Endothelial cell of umbilical vein (primary cell): ENCODE measurements at regions not wholly inside any gene's neighbourhood (a gene's known extent, or its start where the extent isn't known, plus 50 kb on each side); places are given as distances from the start of the nearest gene placed in this dataset.

Experiments used
- BruUV-seq: library from RNA; stranded (reverse); fragments of 400-500 nt; replicated peaks from 2 replicates; lab custom pipeline; 2021; lab: Mats Ljungman, UMichigan
- CTCF ChIA-PET: fragments of 300-600, 350-600 bp; sonication (Branson Sonifier 250); formaldehyde crosslinking; loops from one replicate; lab custom pipeline; 2021; ENCODE audit warnings: antibody characterized with exemption, inconsistent platforms; lab: Charles Lee
- POLR2A ChIA-PET: fragments of 300-600, 350-600 bp; sonication (Branson Sonifier 250); formaldehyde crosslinking; loops from one replicate; lab custom pipeline; 2021; ENCODE audit warnings: antibody characterized with exemption, inconsistent platforms; lab: Charles Lee
- DNase-seq: peaks from one replicate; pipeline ENCODE4 v3.0.0-alpha.2; 2011; ENCODE audit warnings: low read depth, low spot score
- FAIRE-seq: peaks from 2 replicates; lab custom pipeline; 2011; peaks lifted over from hg19 to GRCh38; lab: Jason Lieb, UNC
- H2AFZ ChIP-seq: 2 replicates; pipeline ENCODE4 v1.6.0; 2012; ENCODE audit warnings: low read depth, low read length, control low read depth, inconsistent platforms
- H3K27ac ChIP-seq: 2 replicates; pipeline ENCODE4 v1.5.1; 2011; ENCODE audit warnings: low read depth, mild to moderate bottlenecking, control low read depth, low read length, moderate library complexity; ENCODE audit not compliant: insufficient read depth
- H3K27me3 ChIP-seq, 2 experiments: 2 replicates each; pipeline versions ENCODE4 v1.6.0 to v1.6.1; 2011; ENCODE audit warnings: low read length in 2 of 2, mixed read lengths in 1 of 2; ENCODE audit not compliant: control insufficient read depth in 2 of 2, insufficient read depth in 2 of 2
- H3K36me3 ChIP-seq, 2 experiments: 2 replicates in 1 of 2; 3 replicates in 1 of 2; pipeline ENCODE4 v1.5.1; 2011; ENCODE audit warnings: low read length in 2 of 2, mild to moderate bottlenecking in 1 of 2, moderate library complexity in 1 of 2; ENCODE audit not compliant: control insufficient read depth in 2 of 2, insufficient read depth in 2 of 2; ENCODE audit errors: extremely low read depth in 1 of 2
- H3K4me1 ChIP-seq: 3 replicates; pipeline ENCODE4 v1.5.1; 2011; ENCODE audit warnings: mild to moderate bottlenecking, low read length; ENCODE audit not compliant: control insufficient read depth, insufficient read depth; ENCODE audit errors: extremely low read depth
- H3K4me2 ChIP-seq: 2 replicates; pipeline ENCODE4 v1.6.1; 2011; ENCODE audit warnings: low read length, control low read depth, mixed read lengths; ENCODE audit not compliant: insufficient read depth
- H3K4me3 ChIP-seq, 3 experiments: fragments of 200-600 bp in 1 of 3; sonication (generic), shearing (Covaris generic) in 1 of 3; replicated peaks in 1 of 3; 2 replicates each; pipeline ENCODE4 v1.5.1; 2011 to 2016; ENCODE audit warnings: control low read depth in 3 of 3, low read length in 3 of 3, mild to moderate bottlenecking in 2 of 3, inconsistent platforms in 1 of 3, low read depth in 1 of 3, moderate library complexity in 1 of 3; ENCODE audit not compliant: insufficient read depth in 1 of 3
- H3K79me2 ChIP-seq: 2 replicates; pipeline ENCODE4 v1.6.0; 2012; ENCODE audit warnings: low read length, inconsistent platforms; ENCODE audit not compliant: control insufficient read depth, insufficient read depth
- H3K9ac ChIP-seq: replicated peaks from 2 replicates; pipeline ENCODE3; 2011; ENCODE audit warnings: low read length, control low read depth; ENCODE audit not compliant: insufficient read depth; ENCODE audit errors: extremely low read depth
- H3K9me1 ChIP-seq: replicated peaks from 3 replicates; pipeline ENCODE4 v1.6.0; 2011; ENCODE audit warnings: mild to moderate bottlenecking, low read length; ENCODE audit not compliant: control insufficient read depth, insufficient read depth; ENCODE audit errors: extremely low read depth
- H3K9me3 ChIP-seq: replicated peaks from 2 replicates; pipeline ENCODE4 v1.5.1; 2012; ENCODE audit warnings: low read length, inconsistent platforms; ENCODE audit not compliant: control insufficient read depth, insufficient read depth
- H4K20me1 ChIP-seq: replicated peaks from 2 replicates; pipeline ENCODE3; 2011; ENCODE audit warnings: mild to moderate bottlenecking, low read length; ENCODE audit not compliant: control insufficient read depth, insufficient read depth; ENCODE audit errors: extremely low read depth
- CTCF ChIP-seq, 2 donors: IDR thresholded peaks; 1 replicate in 1 of 2; 2 replicates in 1 of 2; pipeline ENCODE4 v1.5.1; 2011; ENCODE audit warnings: low read length in 2 of 2, mild to moderate bottlenecking in 2 of 2, moderate library complexity in 2 of 2, control low read depth in 1 of 2, inconsistent platforms in 1 of 2, low read depth in 1 of 2; ENCODE audit not compliant: insufficient read depth in 1 of 2; ENCODE audit errors: extremely low read depth in 1 of 2
- EZH2 ChIP-seq: IDR thresholded peaks from 2 replicates; pipeline ENCODE4 v1.6.1; 2012; ENCODE audit warnings: borderline replicate concordance, low read depth, mild to moderate bottlenecking, moderate library complexity, low read length, inconsistent platforms; ENCODE audit not compliant: severe bottlenecking
- FOS ChIP-seq: IDR thresholded peaks from 2 replicates; pipeline ENCODE4 v1.6.1; 2011; ENCODE audit warnings: mild to moderate bottlenecking, low read length, moderate library complexity, borderline replicate concordance; ENCODE audit not compliant: insufficient read depth
- GATA2 ChIP-seq: IDR thresholded peaks from 2 replicates; pipeline ENCODE4 v1.7.0; 2011; ENCODE audit warnings: low read depth, mild to moderate bottlenecking, moderate library complexity, mixed read lengths, low read length; ENCODE audit not compliant: insufficient read length, insufficient read depth
- JUN ChIP-seq: IDR thresholded peaks from 2 replicates; pipeline ENCODE4 v1.6.1; 2011; ENCODE audit warnings: borderline replicate concordance, low read depth; ENCODE audit not compliant: insufficient read length, insufficient read depth
- MAX ChIP-seq: IDR thresholded peaks from 2 replicates; pipeline ENCODE4 v1.6.1; 2011; ENCODE audit not compliant: insufficient read depth, insufficient read length
- MYC ChIP-seq: IDR thresholded peaks from one replicate; pipeline ENCODE4 v1.6.1; 2011; ENCODE audit warnings: mild to moderate bottlenecking, low read depth, low read length
- POLR2A ChIP-seq: IDR thresholded peaks from 2 replicates; pipeline ENCODE4 v1.6.1; 2012; ENCODE audit warnings: low read depth, mild to moderate bottlenecking, control low read depth, low read length
- POLR2AphosphoS5 ChIP-seq: IDR thresholded peaks from 2 replicates; pipeline ENCODE4 v1.6.1; 2012; ENCODE audit warnings: low read depth, mild to moderate bottlenecking, control low read depth, low read length, moderate library complexity; ENCODE audit not compliant: insufficient read depth
- dilution Hi-C: fragments of 300-500 bp; cut with MboI; formaldehyde crosslinking; loops from one replicate; pipeline ENCODE4 v1.15.0; 2019; ENCODE audit warnings: low sequenced_read_pairs; ENCODE audit not compliant: extremely low pct_ligation_motif_present
- intact Hi-C: fragments of 100-400 bp; cut with micrococcal nuclease; formaldehyde crosslinking; loops from one replicate; pipeline ENCODE4 v1.10.0; 2022

- H3K27ac ChIP-seq, result no peak overlapping the region
- H4K20me1 ChIP-seq, result no peaks in the 10 kb centered on the region
- dilution Hi-C loops, result no loop called here
- H3K4me3 ChIP-seq, result no peak overlapping the region
- no TSS peak for BruUV-seq
- no peak for TF ChIP-seq JUN
- no peak for TF ChIP-seq EZH2
- TF ChIP-seq POLR2AphosphoS5, result no peak
- no peak for TF ChIP-seq FOS
- no peak for TF ChIP-seq MAX
- TF ChIP-seq GATA2, result no peak
- TF ChIP-seq POLR2A, result no peak
- no peak for TF ChIP-seq MYC
- no peak for TF ChIP-seq CTCF (IDR thresholded peaks at IDR 0.05; ENCODE audit: extremely low read depth in 1 of 2, insufficient read depth in 1 of 2, low read depth in 1 of 2, low read length in 2 of 2)
- no peaks in the 10 kb centered on the region for H3K4me1 ChIP-seq
- no peaks in the 10 kb centered on the region for H3K36me3 ChIP-seq
- no peak for FAIRE-seq
- no peaks in the 10 kb centered on the region for H3K9me1 ChIP-seq
- H2AFZ ChIP-seq, result no peak overlapping the region
- ChIA-PET POLR2A (no interaction called here), CTCF (interaction anchor here (0.7 to 1.2 kb wide), 3 partner anchors 11 to 144 kb away, joined by 3 to 4 read pairs (median 3); no protein-coding TSS in a partner anchor)
- H3K9me3 ChIP-seq, result no peaks in the 10 kb centered on the region
- intact Hi-C loops, result no loop called here
- no peak for DNase-seq
- no peaks in the 10 kb centered on the region for H3K79me2 ChIP-seq
- H3K4me2 ChIP-seq, result no peak overlapping the region
- H3K9ac ChIP-seq, result no peak overlapping the region
- no peaks in the 10 kb centered on the region for H3K27me3 ChIP-seq
Observed at GRCh38 chr3:139123377-139124095, 78.8 kb upstream of the PRR23C start.
